HCT116 (cell line): ENCODE measurements at regions not wholly inside any gene's neighbourhood (a gene's known extent, or its start where the extent isn't known, plus 50 kb on each side); places are given as distances from the start of the nearest gene placed in this dataset.

Experiments used
- ATAC-seq: fragments of 200-7000 bp; cut with Tn5 transposase; 2 replicates; pipeline ENCODE4 v1.9.1; 2020; ENCODE audit warnings: mild to moderate bottlenecking, moderate library complexity
- BruUV-seq: library from RNA; stranded (reverse); fragments of 400-500 nt; replicated peaks from 2 replicates; lab custom pipeline; 2021; lab: Mats Ljungman, UMichigan
- CTCF ChIA-PET: fragments of 300-600 bp; sonication (Branson Sonifier 250); formaldehyde crosslinking; loops from one replicate; lab custom pipeline; 2021; ENCODE audit warnings: antibody characterized with exemption; lab: Charles Lee
- POLR2A ChIA-PET: fragments of 300-600, 350-600 bp; sonication (Branson Sonifier 250); formaldehyde crosslinking; loops from one replicate; lab custom pipeline; 2021; ENCODE audit warnings: antibody characterized with exemption; lab: Charles Lee
- RAD21 ChIA-PET, 2 experiments: fragments of 300-600 bp; sonication (Branson Sonifier 250); formaldehyde crosslinking; loops; one replicate each; lab custom pipeline; 2023; ENCODE audit warnings: low total read pairs in 2 of 2; ENCODE audit not compliant: uncharacterized antibody in 2 of 2, unreplicated experiment in 2 of 2, low non-redundant PET in 1 of 2; lab: Charles Lee
- DNase-seq: peaks from one replicate; pipeline ENCODE4 v3.0.0-alpha.2; 2010; ENCODE audit warnings: low read depth, low spot score
- H2AFZ ChIP-seq: fragments of 200-600 bp; shearing (Covaris generic), sonication (generic); 2 replicates; pipeline ENCODE4 v1.6.1; 2017; ENCODE audit warnings: low read depth, mixed run types, mixed read lengths, antibody characterized with exemption, low read length; ENCODE audit not compliant: poor library complexity, severe bottlenecking
- H3K27ac ChIP-seq: 2 replicates; pipeline ENCODE4 v1.5.1; 2012; ENCODE audit warnings: low read depth, low read length
- H3K27me3 ChIP-seq: fragments of 200-600 bp; sonication (generic); 2 replicates; pipeline ENCODE4 v1.6.1; 2016; ENCODE audit warnings: mixed run types, low read length, mixed read lengths; ENCODE audit not compliant: insufficient read depth
- H3K36me3 ChIP-seq, 2 experiments: fragments of 200-500 bp in 1 of 2; fragments of 200-600 bp in 1 of 2; sonication (Bioruptor generic) in 1 of 2; sonication (generic) in 1 of 2; 2 replicates each; pipeline versions ENCODE4 v1.5.1 to v1.6.1; 2014 to 2016; ENCODE audit warnings: low read length in 2 of 2, inconsistent platforms in 1 of 2, mixed read lengths in 1 of 2, mixed run types in 1 of 2; ENCODE audit not compliant: insufficient read depth in 2 of 2, control insufficient read depth in 1 of 2
- H3K4me1 ChIP-seq, 2 experiments: fragments of 200-600 bp in 1 of 2; sonication (generic) in 1 of 2; 2 replicates each; pipeline versions ENCODE4 v1.5.1 to v1.6.1; 2012 to 2017; ENCODE audit warnings: low read length in 2 of 2, inconsistent platforms in 1 of 2, mild to moderate bottlenecking in 1 of 2, mixed read lengths in 1 of 2, mixed run types in 1 of 2, moderate library complexity in 1 of 2; ENCODE audit not compliant: insufficient read depth in 2 of 2, control insufficient read depth in 1 of 2
- H3K4me2 ChIP-seq: fragments of 200-600 bp; sonication (generic); 2 replicates; pipeline ENCODE4 v1.6.1; 2017; ENCODE audit warnings: mixed run types, low read length, mixed read lengths
- H3K4me3 ChIP-seq, 2 experiments: fragments of 200-600 bp in 1 of 2; sonication (generic) in 1 of 2; replicated peaks in 1 of 2; 2 replicates each; pipeline ENCODE4 v1.5.1; 2011 to 2016; ENCODE audit warnings: low read length in 2 of 2, control low read depth in 1 of 2, low read depth in 1 of 2, mild to moderate bottlenecking in 1 of 2, mixed read lengths in 1 of 2, mixed run types in 1 of 2
- H3K79me2 ChIP-seq: fragments of 200-600 bp; sonication (generic); 2 replicates; pipeline ENCODE4 v1.6.1; 2017; ENCODE audit warnings: mild to moderate bottlenecking, mixed run types, low read length, moderate library complexity, mixed read lengths; ENCODE audit not compliant: insufficient read depth
- H3K9ac ChIP-seq: fragments of 200-600 bp; sonication (generic); 2 replicates; pipeline ENCODE4 v1.6.1; 2016; ENCODE audit warnings: low read length, mixed read lengths
- H3K9me2 ChIP-seq: fragments of 200-600 bp; sonication (generic), shearing (Covaris generic); 2 replicates; pipeline ENCODE4 v1.6.1; 2017; ENCODE audit warnings: mixed run types, mild to moderate bottlenecking, moderate library complexity; ENCODE audit not compliant: insufficient read depth
- H3K9me3 ChIP-seq, 2 experiments: fragments of 200-500 bp in 1 of 2; fragments of 200-600 bp in 1 of 2; sonication (Bioruptor generic) in 1 of 2; sonication (generic) in 1 of 2; 2 replicates each; pipeline ENCODE4 v1.6.1; 2014 to 2017; ENCODE audit warnings: low read length in 2 of 2, mixed read lengths in 2 of 2, inconsistent platforms in 1 of 2, low read depth in 1 of 2, mild to moderate bottlenecking in 1 of 2, mixed run types in 1 of 2, moderate library complexity in 1 of 2; ENCODE audit not compliant: control insufficient read depth in 1 of 2, insufficient read depth in 1 of 2
- H4K20me1 ChIP-seq: fragments of 200-600 bp; sonication (generic), shearing (Covaris generic); 2 replicates; pipeline ENCODE4 v1.6.1; 2017; ENCODE audit warnings: mixed run types, mild to moderate bottlenecking, moderate library complexity; ENCODE audit not compliant: insufficient read depth
- ATF3 ChIP-seq: IDR thresholded peaks from 2 replicates; pipeline ENCODE4 v1.6.1; 2012
- CBX3 ChIP-seq: IDR thresholded peaks from 2 replicates; pipeline ENCODE4 v1.6.1; 2012; ENCODE audit warnings: low read depth
- CEBPB ChIP-seq: IDR thresholded peaks from 2 replicates; pipeline ENCODE4 v1.6.1; 2012; ENCODE audit warnings: low read depth
- ELF1 ChIP-seq: IDR thresholded peaks from 2 replicates; pipeline ENCODE4 v1.6.1; 2012; ENCODE audit warnings: low read depth, borderline replicate concordance
- EZH2 ChIP-seq: fragments of 200-600 bp; sonication (generic); IDR thresholded peaks from 2 replicates; pipeline ENCODE4 v1.6.1; 2017; ENCODE audit warnings: antibody characterized with exemption, mixed run types
- EZH2phosphoT487 ChIP-seq: fragments of 200-600 bp; IDR thresholded peaks from 2 replicates; pipeline ENCODE4 v1.6.1; 2018; ENCODE audit warnings: antibody characterized with exemption, borderline replicate concordance
- FOSL1 ChIP-seq: IDR thresholded peaks from 2 replicates; pipeline ENCODE4 v1.6.1; 2012; ENCODE audit warnings: low read depth
- JUND ChIP-seq: IDR thresholded peaks from 2 replicates; pipeline ENCODE4 v1.6.1; 2012
- POLR2A ChIP-seq: IDR thresholded peaks from 2 replicates; pipeline ENCODE4 v1.7.0; 2011; ENCODE audit warnings: borderline replicate concordance; ENCODE audit not compliant: insufficient read depth, insufficient read length; ENCODE audit errors: extremely low read depth
- RAD21 ChIP-seq: IDR thresholded peaks from 2 replicates; pipeline ENCODE4 v1.6.1; 2012; ENCODE audit warnings: low read depth, mild to moderate bottlenecking
- REST ChIP-seq: IDR thresholded peaks from 2 replicates; pipeline ENCODE4 v1.6.1; 2012; ENCODE audit warnings: low read depth
- SIN3A ChIP-seq: IDR thresholded peaks from 2 replicates; pipeline ENCODE4 v1.6.1; 2012; ENCODE audit warnings: low read depth
- SP1 ChIP-seq: IDR thresholded peaks from 2 replicates; pipeline ENCODE4 v1.6.1; 2012; ENCODE audit warnings: low read depth
- SRF ChIP-seq: IDR thresholded peaks from 2 replicates; pipeline ENCODE4 v1.6.1; 2012; ENCODE audit warnings: low read depth
- TCF7L2 ChIP-seq: IDR thresholded peaks from 2 replicates; pipeline ENCODE4 v1.7.0; 2011; ENCODE audit warnings: borderline replicate concordance, inconsistent platforms; ENCODE audit not compliant: insufficient read depth, insufficient read length; ENCODE audit errors: extremely low read depth
- YY1 ChIP-seq: IDR thresholded peaks from 2 replicates; pipeline ENCODE4 v1.6.1; 2011; ENCODE audit warnings: low read length, low read depth, moderate library complexity, mild to moderate bottlenecking; ENCODE audit not compliant: insufficient replicate concordance; ENCODE audit errors: extremely low read depth
- ZFX ChIP-seq: fragments of 450-650 bp; IDR thresholded peaks from 2 replicates; pipeline ENCODE4 v1.6.1; 2017
- ZNF274 ChIP-seq: fragments of 200-500 bp; sonication (Bioruptor generic); IDR thresholded peaks from 2 replicates; pipeline ENCODE4 v1.6.1; 2014; ENCODE audit warnings: mild to moderate bottlenecking, low read depth, low read length, inconsistent platforms
- intact Hi-C: fragments of 100-400 bp; cut with micrococcal nuclease; formaldehyde crosslinking; loops from 2 replicates; pipeline ENCODE4 v1.10.0; 2022
- TF ChIP-seq, protein P1 (sequence below), 3 experiments: fragments of 200-600 bp in 1 of 3; sonication (generic) in 1 of 3; IDR thresholded peaks in 2 of 3; conservative IDR thresholded peaks in 1 of 3; 2 replicates each; pipeline ENCODE4 v1.5.1; 2012 to 2017; ENCODE audit warnings: low read depth in 2 of 3, low read length in 2 of 3, antibody characterized with exemption in 1 of 3, borderline replicate concordance in 1 of 3, control low read depth in 1 of 3, mild to moderate bottlenecking in 1 of 3, mixed read lengths in 1 of 3, mixed run types in 1 of 3, moderate library complexity in 1 of 3; ENCODE audit not compliant: insufficient read depth in 1 of 3

- Histone ChIP-seq H3K4me3 (no peak overlapping the region), H4K20me1 (peaks cover 15% of the 10 kb centered on the region; the same call in 1 of the 2 replicates), H3K9me2 (no peaks in the 10 kb centered on the region), H3K79me2 (peaks cover 98% of the 10 kb centered on the region), H3K36me3 (peaks cover 0 to 15% of the 10 kb centered on the region in 2 experiments; a peak in 1 of 4 replicates), H3K27ac (no peak overlapping the region), H3K4me1 (peaks cover 47 to 67% of the 10 kb centered on the region in 2 experiments), H3K9me3 (no peaks in the 10 kb centered on the region), H2AFZ (no peak overlapping the region), H3K4me2 (no peak overlapping the region), H3K9ac (no peak overlapping the region), H3K27me3 (no peaks in the 10 kb centered on the region)
- BruUV-seq = no TSS peak
- CTCF ChIA-PET = no interaction called here
- RAD21 ChIA-PET = no interaction called here
- TF ChIP-seq CBX3 (no peak), FOSL1 (no peak), REST (no peak), ELF1 (no peak), JUND (no peak), RAD21 (no peak), POLR2A (no peak), SRF (no peak), TCF7L2 (no peak), ATF3 (no peak), EZH2phosphoT487 (no peak), YY1 (no peak), ZNF274 (no peak), CEBPB (no peak), SIN3A (no peak), SP1 (no peak), EZH2 (no peak), ZFX (no peak)
- TF ChIP-seq, protein P1, sequence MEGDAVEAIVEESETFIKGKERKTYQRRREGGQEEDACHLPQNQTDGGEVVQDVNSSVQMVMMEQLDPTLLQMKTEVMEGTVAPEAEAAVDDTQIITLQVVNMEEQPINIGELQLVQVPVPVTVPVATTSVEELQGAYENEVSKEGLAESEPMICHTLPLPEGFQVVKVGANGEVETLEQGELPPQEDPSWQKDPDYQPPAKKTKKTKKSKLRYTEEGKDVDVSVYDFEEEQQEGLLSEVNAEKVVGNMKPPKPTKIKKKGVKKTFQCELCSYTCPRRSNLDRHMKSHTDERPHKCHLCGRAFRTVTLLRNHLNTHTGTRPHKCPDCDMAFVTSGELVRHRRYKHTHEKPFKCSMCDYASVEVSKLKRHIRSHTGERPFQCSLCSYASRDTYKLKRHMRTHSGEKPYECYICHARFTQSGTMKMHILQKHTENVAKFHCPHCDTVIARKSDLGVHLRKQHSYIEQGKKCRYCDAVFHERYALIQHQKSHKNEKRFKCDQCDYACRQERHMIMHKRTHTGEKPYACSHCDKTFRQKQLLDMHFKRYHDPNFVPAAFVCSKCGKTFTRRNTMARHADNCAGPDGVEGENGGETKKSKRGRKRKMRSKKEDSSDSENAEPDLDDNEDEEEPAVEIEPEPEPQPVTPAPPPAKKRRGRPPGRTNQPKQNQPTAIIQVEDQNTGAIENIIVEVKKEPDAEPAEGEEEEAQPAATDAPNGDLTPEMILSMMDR (IDR thresholded peaks at IDR 0.05 in 2 of 3, conservative IDR thresholded peaks at IDR 0.05 in 1 of 3; ENCODE audit: borderline replicate concordance in 1 of 3, insufficient read depth in 1 of 3, low read depth in 2 of 3, low read length in 2 of 3) = no peak
- DNase-seq (no peak), ATAC-seq (no peak)
- POLR2A ChIA-PET = interaction anchor here (0.7 kb wide), 1 partner anchor 72 kb away, joined by 3 read pairs; no protein-coding TSS in a partner anchor
- intact Hi-C loops = no loop called here
Observed at GRCh38 chr17:77327566-77328464, 187.0 kb downstream of the SEC14L1 start.
